ENCODE measurements at regions not wholly inside any gene's neighbourhood (a gene's known extent, or its start where the extent isn't known, plus 50 kb on each side); places are given as distances from the start of the nearest gene placed in this dataset.

DNA sequence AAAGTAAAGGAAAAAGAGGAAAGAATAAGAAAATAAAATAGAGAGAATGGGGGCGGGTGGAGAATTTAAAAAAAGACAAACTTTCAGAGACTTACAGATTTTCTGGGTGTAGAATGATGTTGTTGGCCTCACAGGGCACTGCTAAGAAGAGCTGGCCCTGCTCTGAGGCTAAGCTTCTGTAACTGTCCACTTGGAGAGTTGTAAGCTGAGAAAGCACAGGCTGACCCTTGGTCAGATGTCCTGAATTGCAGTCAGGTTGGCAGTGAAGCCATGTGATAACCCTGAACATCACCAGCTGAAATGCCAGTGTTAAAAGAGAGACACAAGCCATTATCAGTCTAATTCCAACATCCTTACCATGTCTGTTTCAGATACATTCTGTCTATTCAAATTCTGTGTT is 272.1 kb upstream of the SORCS1 start:
- no peak for TF ChIP-seq CTCF (IDR thresholded peaks at IDR 0.05)
- TF ChIP-seq CHD2 (IDR thresholded peaks at IDR 0.05; ENCODE audit: low read length, partially characterized antibody), result no peak
- no peak for TF ChIP-seq ESRRA (IDR thresholded peaks at IDR 0.05; ENCODE audit: borderline replicate concordance, low read length)
- no peak for TF ChIP-seq EP300 (IDR thresholded peaks at IDR 0.05)
- no peak for TF ChIP-seq BHLHE40 (IDR thresholded peaks at IDR 0.05; ENCODE audit: low read depth, low read length)
- no peak for TF ChIP-seq POLR2A (IDR thresholded peaks at IDR 0.05; ENCODE audit: low read length)
- TF ChIP-seq USF2 (IDR thresholded peaks at IDR 0.05), result no peak
- no peak for TF ChIP-seq ELK1 (IDR thresholded peaks at IDR 0.05; ENCODE audit: low read depth, low read length)
- TF ChIP-seq CEBPB (IDR thresholded peaks at IDR 0.05), result no peak
- TF ChIP-seq HDAC2 (IDR thresholded peaks at IDR 0.05), result no peak
- TF ChIP-seq PBX3 (IDR thresholded peaks at IDR 0.05), result no peak
- TF ChIP-seq CBX8 (IDR thresholded peaks at IDR 0.05), result no peak
- TF ChIP-seq MAZ (IDR thresholded peaks at IDR 0.05; ENCODE audit: borderline replicate concordance, low read depth, low read length), result no peak
